HG02840 (cell line): ENCODE measurements at regions not wholly inside any gene's neighbourhood (a gene's known extent, or its start where the extent isn't known, plus 50 kb on each side); places are given as distances from the start of the nearest gene placed in this dataset.
"Not testable (repeated sequence)": the region's sequence is repeated elsewhere in the genome, so short reads cannot be mapped to it uniquely, and the experiment has no call there.

Experiments
- ATAC-seq: cut with Tn5 transposase; IDR thresholded peaks from one replicate; pipeline ENCODE4 v1.9.1; 2021; ENCODE audit warnings: mild to moderate bottlenecking, moderate library complexity, moderate number of reproducible peaks; ENCODE audit not compliant: unreplicated experiment, low FRiP score

DNA sequence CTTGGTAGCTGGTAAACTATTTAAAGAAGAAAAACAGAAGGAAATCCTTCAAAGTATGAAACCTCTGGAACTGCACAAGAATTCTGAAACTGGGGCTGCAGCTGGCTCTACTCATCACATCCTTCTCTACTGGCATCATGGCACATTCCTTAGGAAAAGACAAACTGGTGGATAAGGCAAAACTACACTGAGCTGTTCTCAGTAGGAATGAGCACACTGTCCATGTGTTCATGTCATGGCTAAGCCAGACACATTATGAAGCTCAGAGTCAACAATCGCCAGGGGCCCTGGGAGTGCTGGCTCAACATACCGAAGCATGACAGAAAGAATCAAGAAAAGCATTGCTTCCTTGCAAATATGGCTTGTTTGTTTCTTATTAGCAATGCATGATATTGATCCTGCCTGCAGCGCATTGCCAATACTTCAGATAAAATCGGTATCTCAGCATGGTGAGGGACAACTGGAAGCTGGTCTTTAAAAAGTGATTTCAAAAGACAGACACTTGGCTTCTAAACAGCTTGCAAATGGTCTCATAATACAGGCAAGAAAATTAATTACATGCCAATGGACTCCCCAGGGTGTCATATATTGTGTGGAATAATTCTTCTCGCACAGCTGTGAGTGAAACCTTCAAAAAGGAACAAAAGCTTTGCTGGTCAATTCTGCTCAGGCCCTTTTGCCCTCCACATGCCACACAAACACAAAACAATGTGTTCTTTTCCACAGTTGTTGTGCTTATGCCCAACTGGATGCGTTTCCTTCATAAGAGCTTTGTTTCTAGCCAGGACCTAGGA is 300.2 kb upstream of the VCX start:
- ATAC-seq, result no peak

DNA sequence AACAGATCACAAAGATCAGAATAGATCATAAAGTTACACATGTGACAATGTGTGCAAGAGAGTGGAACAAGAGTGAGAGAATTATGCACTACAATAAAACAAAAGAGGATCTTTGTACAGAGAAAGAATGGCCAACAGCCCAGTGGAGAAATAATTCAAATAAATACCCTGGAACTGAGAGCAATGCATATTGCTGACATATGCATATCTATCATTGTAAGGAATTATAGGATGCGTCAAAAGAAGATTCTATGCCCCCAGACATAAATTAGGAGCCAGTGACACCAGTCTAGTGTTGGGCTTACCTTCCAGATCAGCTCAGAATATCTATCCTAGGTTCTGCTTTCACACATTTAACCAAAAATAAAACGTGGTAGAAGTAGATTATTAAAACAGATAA is 320.1 kb upstream of the VCX start:
- no peak for ATAC-seq

DNA sequence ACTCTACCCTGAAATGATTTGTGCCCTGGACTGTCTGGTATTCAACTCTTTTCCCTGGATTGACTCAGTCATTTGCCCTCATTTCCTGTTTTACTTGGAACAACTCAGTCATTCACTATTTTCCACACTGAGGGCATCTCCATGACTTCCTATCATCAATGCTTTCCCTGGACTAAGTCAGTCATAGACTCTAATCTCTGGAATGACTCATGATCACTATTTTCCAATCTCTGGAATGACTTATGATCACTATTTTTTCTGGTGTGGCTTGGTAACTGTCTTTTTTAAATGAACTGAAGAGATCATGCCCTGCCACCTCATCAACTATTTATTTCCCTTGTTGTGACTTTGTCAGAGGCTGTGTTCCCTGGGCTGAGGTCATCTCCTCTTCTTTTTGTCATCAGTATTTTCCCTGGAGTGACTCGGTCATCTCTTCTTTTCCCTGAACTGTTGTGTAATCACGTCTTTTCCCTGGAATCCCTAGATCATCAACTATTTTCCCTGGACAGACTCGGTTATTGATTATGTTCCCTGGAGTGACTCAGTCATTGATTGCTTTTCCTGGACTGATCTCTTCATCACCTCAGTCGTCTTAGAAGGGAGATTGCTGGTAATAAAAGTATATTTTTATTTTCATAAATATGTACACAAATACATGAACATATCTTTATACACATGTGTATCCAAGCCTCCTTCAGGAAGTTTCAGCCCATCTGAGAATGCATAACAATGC is 327.1 kb upstream of the VCX start:
- ATAC-seq, result no peak

DNA sequence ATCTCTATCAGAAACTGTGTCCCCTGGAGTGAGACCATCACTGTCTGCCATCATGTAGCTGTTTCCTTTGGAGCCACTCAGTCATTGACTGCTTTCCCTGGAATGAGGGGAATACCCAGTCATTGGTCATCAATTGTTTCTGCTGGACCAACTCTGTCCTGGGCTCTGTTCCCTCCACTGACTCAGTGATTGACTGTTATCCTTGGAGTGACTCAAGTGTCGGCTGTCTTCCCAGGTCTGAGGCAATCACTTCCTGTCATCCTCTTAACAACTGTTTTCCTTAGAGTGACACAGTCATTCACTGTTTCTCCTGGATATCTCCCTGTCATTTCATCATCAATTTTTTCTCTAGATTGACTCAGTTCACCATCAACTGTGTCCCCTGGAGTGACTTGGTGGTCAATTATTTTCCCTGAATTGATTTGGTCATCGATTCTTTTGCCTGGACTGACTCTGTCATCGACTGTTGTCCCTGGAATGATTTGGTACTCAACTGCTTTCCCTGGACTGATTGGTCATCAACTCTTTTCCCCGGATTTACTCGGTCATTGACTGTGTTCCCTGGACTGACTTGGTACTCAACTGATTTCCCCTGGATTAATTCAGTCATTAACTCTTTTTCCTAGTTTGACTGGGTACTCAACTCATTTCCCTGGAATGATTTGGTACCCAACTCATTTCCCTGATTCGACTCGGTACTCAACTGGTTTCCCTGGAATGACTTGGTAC is 327.9 kb upstream of the VCX start:
- no peak for ATAC-seq

DNA sequence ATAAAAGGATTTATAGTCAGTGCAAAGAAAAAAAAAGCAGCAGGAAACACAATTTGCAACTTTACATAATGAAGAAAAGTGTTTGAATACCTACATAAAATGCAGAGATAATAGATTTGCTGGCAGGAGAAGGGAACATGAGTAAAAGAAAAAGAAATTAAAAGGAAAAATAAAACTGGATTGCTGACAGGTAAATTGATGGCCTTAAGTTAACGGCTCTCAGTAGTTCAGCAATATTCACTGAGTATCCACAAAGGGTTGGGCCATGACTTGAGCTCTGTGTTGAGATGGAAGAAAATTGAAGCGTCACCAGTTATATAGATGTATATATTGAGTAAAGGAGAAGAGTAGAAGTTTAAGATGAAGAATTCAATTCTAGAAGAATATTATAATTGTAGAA is 330.1 kb upstream of the VCX start:
- ATAC-seq, result no peak

DNA sequence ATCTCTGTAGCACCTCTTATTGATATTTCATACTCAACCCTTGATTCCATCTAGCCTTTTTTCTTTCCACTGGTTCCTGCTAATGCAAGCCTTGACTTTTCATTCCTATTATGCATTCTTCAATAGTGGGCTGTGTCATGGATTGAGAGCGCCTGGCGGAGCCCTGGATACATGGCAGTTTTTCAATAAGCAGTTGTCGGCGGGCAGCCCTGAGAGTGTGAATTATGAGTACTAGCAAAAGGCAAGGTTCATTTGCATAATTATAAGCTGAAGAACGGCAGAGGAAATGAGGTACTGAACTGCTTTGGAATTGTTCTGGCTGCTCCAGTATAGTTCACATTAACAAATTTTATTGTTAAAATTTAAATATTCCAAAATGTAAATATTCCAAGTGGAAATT is 339.7 kb upstream of the VCX start:
- ATAC-seq, result no peak

DNA sequence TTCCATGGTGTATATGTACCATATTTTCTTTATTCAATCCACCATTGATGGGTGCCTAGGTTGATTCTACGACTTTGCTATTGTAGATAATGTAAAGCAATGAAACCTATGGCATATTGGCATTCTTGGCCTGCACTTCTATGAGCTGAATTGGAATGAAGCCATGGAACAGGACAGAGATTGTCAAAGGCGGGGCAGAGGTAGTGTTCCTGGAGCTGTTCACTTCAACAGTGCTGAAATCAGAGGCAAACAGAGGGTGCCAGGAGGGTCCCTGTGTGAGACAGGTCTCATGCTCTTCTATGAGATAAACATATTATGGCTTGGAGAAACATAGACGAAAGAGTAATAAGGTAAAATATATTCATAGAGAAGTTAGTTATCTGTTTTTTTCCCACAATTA is 342.6 kb upstream of the VCX start:
- ATAC-seq, result no peak

DNA sequence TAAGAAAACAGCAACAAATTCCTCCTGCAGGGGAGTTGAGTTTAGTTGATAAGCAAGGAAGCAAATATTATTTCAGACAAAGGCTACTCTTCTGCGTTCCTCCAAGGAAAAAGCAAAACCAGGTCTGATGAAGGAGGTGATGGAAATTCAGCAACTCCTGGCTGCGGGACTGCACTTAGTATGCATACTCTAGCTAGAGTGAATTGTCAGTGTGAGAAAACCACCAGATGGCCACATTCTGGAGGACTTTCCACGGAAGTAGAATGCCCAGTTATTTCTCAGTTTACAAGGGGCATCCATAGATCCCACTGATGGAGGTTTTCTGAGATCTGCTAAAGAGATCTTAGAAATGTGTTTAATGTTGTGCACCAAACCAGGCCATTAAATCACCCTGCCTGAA is 338.6 kb upstream of the PUDP start:
- ATAC-seq, result no peak

DNA sequence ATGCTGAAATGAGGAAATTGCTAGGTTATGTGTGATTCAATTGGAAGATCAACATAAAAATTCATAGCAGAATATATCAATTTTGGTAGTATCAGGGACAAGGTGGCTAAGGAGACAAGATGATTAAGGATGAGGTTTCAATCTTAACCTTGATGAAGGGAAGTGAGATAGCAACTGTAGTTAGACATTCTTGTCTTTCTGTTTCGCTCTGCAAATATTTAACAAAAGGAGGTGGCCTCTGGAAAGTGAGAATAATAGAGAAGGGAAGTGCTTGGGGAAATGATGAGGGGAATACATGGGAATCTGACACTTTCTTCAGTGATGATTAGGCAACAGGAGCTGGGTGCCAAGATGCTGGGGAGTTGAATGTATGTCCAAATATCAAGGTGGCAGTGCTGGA is 337.1 kb upstream of the PUDP start:
- ATAC-seq, result no peak

DNA sequence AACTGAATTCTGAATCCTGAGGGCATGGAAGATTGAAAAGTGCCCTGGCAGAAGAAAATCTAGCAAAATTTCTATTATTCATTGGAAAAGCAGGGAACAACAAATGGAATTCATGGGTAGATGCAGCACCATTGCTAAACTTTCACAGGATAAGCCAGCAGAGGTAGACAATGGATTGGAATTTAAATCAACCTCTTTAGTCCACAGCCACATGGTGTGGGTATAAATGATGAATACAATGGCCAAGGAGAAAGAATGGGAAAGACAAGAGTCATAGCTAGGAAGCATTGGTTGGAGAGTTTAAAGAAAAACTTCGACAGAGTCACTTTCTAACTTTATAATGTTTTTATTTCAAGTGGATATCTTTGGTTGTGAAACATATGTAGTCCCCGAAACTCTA is 332.8 kb upstream of the PUDP start:
- ATAC-seq, result no peak

DNA sequence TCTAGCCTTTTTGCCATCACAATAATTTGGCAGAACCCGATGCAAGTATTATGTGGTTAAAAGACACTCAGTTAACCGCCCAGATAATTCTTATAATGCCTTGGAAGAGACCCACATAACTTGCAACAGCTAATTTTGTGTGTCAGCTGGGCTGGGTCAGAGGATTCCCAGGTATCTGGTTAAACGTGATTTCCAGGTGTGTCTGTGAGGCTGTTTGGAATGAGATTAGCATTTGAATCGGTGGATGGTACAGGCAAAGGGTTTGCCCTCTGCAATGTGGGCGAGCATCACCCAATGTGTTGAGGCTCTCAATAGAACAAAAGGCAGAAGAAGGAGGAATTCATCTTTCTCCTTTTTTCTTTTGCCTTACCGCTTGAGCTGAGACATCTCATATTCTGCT is 314.2 kb upstream of the PUDP start:
- ATAC-seq, result no peak

DNA sequence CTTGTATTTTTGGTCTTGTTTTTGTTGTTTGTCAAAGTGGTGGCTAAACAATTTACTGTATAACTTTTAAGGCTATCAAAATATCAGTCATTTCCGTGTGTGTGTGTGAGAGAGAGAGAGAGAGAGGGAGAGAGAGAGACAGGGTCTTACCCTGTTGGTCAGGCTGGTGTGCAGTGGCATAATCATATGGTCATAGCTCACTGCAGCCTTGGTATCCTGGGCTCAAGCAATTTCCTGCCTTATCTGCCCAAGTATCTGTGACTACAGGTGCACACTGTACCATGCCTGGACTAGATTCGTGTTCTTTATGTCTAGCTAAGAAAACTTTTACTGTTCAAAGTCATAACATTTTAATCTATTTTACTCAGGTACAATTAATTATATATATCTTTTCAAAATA is 313.1 kb upstream of the PUDP start:
- ATAC-seq, result not testable (repeated sequence)

DNA sequence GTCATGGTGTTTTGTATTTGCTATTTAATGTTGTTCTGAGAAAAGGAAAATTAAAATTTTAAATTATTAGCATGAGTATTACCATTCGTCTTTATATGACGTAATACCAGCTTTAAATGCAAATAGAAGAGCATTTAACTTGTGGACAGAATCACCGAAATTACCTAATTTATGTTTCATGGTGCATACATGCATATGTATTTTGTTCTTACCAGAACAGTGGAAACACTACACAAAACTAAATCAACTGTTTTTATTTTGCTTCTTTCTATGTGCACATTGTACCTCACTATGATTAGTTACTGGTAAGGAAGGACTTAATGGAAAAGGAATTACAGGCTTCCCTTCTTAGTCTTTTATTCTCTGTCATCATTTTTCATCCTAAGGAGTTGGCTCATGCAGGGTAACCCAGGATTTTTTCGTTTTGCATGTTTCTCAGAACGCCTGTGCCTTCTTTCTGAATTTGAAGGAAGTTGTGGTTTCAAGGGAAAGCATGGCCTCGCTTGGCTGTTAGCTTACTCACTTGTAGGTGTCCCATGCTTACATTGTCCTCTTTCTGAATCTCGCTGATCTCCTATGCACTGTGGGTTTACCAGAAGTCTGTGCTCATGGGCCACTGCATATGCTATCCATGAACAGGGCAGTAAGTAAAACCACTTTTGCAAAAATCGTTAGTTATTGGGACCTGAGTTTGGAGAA is 300.0 kb upstream of the PUDP start:
- ATAC-seq, result no peak

DNA sequence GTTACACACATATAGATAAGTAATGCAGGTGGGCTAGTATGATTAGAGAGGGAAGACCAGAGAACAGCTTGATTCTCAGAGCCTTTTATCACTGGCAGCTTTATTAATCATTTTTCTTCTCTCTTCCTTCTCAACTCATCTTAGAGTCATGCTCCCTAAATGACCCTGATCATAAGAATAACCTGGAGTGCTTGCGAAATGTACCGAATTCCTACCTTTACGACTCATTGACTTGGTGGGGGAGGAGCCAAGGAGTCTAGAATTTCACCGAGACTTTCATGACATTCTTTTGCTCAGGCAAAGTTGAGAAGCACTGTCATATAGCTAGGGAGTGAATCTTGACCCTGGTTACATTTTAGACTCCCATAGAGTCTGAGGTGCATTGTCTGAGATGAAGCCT is 298.9 kb upstream of the PUDP start:
- no peak for ATAC-seq

DNA sequence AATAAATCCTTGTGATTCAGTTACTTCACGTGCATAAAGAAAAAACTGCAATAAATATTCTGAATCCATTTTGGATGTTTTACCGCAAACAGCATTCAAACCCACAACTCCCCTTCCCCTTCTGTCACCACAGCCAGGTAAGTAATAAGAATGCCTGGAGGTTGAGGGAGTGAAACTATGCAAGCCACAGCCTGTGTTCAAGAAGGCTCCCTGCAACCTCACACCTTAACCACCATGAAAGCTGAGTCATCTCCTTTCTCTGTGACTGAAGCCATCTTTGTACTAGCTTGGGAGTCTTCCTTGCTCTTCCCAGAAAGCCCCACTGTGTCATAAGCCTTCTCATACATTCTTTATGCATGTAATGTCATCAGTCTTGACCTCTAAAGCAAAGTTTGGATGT is 297.0 kb upstream of the PUDP start:
- ATAC-seq, result no peak

DNA sequence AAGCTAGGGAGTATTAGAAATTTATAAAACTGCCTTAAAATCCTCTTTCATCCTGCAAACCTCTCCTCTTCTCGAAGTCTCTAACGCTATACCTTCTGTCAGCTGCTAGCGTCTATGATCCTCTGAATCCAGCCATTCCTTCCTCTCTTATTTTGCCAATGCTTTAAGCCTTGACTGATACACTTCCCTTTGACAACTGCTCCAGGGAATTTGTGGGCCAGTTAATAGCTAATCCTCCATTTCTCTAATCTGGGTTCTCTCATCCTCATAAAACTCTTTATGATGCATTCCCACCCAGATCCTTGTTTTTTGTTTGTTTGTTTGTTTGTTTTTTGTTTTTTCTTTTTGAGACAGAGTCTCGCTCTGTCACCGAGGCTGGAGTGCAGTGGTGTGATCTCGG is 293.6 kb upstream of the PUDP start:
- ATAC-seq, result no peak

DNA sequence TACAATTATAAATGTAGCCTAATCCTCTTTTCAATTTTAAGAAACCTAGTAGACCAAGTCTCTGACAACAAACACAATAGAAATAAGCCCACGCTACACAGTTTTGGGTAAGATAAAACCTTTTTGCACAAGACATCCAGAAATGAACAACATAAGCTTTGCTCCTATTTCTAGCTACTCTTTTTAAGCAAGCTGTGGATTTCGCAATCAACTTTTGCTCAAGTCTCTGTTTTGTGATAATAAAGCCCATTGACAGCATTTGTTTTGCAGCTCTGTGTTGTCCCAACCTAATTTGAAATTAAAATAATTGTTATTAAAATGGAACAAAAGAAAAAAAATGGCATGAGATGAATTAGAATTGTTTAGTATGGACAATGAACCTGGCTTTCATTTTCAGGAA is 287.9 kb upstream of the PUDP start:
- ATAC-seq, result no peak

DNA sequence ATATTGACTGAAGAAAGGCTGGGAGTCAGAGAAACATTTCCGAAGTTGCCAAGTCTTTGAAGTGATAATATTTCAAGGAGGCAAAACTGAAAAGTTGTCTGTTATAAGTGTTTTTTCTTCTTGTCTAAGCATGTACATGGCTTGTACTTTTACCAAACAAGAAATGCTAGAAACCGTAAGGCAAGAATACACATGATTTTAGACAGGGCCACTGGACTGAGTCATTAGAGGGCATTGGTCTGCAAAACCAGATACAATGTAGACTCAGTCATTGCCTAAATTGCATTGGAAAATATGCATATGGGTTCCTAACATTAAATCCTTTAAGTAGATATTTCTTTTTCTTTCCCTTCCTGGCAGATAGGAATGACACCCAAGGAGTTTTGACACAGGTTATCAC is 284.9 kb upstream of the PUDP start:
- no peak for ATAC-seq

DNA sequence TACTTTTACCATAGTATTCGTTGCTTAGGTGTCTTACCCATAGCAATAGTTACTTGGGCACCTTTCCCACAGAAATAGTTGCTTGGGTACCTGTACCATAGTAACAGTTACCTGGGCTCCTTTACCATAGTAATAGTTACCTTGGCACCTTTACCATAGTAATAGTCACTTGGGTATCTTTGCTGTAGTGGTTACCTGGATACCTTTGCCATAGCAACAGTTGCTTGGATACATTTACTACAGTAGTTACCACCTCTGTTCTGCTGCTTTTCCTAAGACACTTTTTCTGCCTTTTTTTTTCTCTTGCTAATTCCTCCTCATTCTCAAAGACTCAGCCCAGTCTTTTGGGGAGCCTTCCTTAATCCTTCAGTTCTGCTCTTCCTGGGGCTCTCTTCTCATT is 272.8 kb upstream of the PUDP start:
- ATAC-seq, result no peak

DNA sequence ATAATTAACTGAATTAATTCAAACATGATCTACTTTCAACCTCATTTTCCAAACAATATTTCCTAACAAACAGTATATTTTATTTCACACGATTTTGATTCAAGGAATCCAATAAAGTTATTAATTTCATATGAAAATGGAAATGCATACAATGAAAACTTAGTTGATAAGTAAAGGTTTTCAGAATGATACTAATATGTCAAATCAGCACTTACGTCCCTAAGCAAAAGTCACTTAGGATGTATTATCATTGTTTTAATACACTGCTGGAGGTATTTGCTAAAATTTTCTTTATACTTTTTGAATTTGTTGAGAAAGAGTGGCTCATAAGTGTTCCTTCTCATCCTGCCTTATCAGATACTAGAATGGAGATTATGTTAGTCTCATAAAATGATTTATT is 266.8 kb upstream of the PUDP start:
- no peak for ATAC-seq

DNA sequence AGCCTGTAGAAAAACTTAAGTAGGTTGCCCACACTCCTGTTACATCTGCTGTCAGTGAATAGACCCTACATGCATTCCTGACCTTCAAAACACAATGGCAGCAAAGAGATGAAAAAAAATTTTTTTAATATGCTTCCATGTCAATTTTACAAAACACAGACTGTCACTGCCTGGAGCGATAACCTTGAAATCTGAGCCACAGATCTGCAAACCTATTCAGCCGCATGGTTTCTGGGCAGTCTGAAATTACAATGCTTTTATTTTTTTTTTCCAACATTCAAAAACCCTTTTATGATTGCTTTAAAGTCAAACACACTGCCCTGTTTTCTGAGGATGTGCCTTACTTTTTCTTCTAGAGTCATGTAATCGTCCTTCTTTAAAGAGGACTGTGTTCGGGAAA is 264.9 kb upstream of the PUDP start:
- ATAC-seq, result no peak
